VCaP (cell line): ENCODE measurements at regions not wholly inside any gene's neighbourhood (a gene's known extent, or its start where the extent isn't known, plus 50 kb on each side); places are given as distances from the start of the nearest gene placed in this dataset.

Experiments
- H3K27ac ChIP-seq: fragments of 450-650 bp; 2 replicates; pipeline ENCODE4 v1.5.1; 2017
- TF ChIP-seq, protein P1 (sequence below): fragments of 450-650 bp; conservative IDR thresholded peaks from 2 replicates; pipeline ENCODE4 v1.5.1; 2017; ENCODE audit warnings: mild to moderate bottlenecking, moderate library complexity

DNA sequence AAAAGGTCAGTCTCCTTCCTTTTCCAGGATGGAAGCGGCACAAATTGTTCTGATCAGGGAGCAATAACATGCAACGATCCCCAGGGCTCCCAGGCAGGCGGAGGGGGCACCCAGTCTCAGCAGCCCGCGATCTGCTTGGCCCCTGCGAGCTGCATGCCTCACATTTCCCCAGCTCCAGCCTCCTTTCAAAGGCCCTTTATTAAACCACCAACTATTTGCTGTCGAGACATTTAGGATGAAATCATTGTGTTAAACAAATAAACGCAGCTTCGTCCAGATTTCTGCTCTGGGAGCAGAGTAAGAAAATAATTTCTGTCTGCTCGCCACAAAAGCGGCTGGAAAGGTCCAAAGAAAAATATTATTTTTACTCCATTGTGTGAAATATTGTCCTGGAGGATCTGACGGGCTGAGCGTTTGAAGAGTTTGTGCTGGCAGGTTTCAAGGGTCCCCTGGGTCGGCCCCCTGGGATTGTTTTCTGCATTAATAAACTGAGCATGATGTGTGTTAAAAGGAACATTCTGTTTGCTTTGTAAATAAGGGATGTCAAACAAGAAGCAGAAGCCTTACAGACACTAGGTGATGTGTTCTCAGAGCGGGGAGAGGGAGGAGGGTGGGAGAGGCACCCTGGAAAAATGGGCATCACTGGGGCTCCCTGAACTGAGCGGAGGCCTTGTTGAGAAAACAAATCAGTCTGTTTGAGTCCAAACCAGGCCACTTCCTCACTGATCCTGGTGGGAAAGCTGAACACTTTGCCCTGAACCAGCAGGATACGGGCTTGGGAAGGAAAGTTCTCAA is 110.1 kb downstream of the FOXD1 start:
- peak overlapping the region; percentile 95 for H3K27ac ChIP-seq
- TF ChIP-seq, protein P1, sequence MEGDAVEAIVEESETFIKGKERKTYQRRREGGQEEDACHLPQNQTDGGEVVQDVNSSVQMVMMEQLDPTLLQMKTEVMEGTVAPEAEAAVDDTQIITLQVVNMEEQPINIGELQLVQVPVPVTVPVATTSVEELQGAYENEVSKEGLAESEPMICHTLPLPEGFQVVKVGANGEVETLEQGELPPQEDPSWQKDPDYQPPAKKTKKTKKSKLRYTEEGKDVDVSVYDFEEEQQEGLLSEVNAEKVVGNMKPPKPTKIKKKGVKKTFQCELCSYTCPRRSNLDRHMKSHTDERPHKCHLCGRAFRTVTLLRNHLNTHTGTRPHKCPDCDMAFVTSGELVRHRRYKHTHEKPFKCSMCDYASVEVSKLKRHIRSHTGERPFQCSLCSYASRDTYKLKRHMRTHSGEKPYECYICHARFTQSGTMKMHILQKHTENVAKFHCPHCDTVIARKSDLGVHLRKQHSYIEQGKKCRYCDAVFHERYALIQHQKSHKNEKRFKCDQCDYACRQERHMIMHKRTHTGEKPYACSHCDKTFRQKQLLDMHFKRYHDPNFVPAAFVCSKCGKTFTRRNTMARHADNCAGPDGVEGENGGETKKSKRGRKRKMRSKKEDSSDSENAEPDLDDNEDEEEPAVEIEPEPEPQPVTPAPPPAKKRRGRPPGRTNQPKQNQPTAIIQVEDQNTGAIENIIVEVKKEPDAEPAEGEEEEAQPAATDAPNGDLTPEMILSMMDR, result no peak

DNA sequence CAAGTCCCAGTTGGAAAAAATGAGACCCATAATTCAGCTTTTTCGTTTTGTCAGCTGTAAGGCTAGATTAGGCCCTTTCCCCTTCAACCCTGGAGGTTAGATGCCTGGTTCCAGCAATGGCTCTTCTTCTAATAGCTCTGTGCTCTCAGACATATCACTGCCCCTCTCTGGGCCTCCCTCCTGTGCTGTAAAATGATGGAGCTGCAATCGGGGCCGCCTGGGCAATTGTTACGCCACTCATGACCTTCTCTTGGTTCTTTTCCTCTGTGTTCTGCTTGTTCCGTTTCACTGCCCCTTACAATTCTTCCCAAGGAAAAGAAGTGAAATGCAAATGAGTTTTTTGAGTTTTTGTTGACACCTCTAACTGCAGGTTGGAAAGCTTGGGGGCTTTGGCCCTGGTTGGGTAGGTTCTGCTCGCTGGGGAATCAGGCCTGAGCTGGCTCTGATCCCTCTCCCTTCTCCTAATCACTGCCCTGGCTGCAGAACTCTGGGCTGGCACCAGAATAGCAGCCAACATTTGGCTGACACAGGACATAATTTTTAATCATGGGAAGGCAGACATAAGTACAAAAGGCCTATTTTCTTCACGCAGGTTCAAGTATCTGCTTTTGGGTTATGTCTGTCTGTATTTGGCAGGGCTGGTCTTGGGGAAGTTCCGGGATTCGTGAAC is 110.9 kb downstream of the FOXD1 start:
- TF ChIP-seq, protein P1, result no peak
- H3K27ac ChIP-seq, result peak overlapping the region; percentile 95

DNA sequence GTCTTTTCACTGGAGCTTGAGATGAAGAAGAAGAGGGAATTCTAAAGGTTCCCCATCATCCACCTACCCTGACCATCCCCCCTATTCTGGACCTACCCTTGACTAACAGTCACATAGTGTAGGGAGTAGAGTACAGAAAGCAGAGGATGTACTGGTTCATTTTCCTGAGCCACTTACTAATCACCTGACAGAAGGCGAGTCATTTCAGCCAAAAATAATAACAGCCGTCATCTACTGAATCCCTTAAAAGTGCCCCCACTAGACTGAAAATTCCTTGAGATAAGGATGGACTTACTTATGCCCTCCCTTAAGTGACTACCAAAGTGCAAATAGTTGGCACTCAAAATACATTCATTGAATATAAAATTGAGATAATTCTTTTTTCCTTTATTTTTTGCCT is 112.2 kb downstream of the FOXD1 start:
- TF ChIP-seq, protein P1, result no peak

DNA sequence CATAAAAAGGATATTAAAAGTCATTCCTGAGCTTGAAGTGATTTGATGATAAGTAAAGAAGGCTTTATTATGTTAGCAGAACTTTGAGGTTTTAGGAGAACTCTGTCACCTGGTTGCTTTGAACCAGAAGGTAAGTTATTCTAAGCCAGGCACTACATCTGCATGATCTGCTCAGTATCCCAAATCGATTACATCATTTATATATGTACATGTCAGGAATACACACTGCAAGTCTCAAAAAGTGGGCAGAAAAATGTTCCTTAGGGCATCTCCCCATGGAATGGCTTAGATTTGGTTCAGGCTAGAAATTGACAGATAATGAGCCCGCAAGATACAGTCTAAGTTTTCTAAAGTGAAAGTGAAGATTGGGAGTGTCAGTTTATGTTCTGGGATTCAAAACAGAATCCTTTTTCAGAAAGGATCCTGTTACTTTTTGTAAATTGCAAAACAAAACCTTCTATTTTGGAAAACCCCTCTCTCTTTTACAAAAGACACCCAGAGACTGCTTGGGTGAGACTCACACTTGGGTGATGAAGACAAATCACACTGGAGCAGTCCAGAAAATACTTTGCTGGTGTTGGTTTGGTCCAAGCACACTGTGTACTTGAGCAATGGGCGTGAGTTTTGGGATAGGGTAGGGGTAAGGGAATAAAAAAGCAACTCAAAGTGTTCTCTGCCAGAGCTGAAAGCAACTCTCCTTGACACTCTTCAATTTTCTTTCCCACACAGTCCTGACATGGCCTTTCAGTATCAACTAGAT is 114.5 kb downstream of the FOXD1 start:
- H3K27ac ChIP-seq, result no peak overlapping the region
- TF ChIP-seq, protein P1, result no peak

More for the DNA sequence above, 112.2 kb downstream of the FOXD1 start:
- H3K27ac ChIP-seq, result peak overlapping the region; percentile 95

DNA sequence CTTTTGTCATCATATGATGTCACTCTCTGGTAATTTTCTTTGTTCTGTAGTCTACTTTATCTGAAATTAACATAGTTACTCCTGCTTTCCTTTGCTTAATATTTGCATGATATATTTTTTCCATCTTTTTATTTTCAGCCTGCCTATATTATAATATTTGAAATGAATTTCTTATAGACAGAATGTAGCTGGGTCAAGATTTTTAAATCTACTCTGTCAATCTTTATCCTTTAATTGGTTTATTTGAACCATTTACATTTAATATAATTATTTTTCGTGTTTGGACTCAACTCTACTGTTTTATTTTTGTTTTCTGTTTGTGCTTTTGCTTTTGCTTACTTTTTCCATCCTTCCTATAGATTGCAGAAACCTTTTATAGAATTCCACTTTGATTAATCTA is 118.0 kb downstream of the FOXD1 start:
- no peak overlapping the region for H3K27ac ChIP-seq
- TF ChIP-seq, protein P1, result no peak

DNA sequence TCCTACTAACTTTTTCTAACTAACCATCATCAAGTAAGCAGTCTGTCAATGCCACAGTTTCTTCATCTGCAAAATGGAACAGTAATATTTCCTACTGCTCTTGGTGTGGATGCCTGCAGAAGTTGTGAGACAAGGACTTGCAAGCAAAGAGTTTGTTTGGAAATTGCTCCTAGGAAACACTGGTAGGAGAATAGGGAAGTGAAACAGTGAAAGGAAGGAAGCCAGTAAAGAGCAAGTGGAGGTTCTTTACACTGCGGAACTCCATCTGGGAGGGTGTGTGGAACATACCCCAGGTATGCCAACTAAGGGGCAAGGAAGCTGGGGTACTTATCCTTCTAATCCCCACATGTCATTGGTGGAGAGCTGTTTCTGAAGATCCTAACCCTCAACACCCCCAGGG is 119.9 kb downstream of the FOXD1 start:
- TF ChIP-seq, protein P1, result no peak
- H3K27ac ChIP-seq, result no peak overlapping the region

DNA sequence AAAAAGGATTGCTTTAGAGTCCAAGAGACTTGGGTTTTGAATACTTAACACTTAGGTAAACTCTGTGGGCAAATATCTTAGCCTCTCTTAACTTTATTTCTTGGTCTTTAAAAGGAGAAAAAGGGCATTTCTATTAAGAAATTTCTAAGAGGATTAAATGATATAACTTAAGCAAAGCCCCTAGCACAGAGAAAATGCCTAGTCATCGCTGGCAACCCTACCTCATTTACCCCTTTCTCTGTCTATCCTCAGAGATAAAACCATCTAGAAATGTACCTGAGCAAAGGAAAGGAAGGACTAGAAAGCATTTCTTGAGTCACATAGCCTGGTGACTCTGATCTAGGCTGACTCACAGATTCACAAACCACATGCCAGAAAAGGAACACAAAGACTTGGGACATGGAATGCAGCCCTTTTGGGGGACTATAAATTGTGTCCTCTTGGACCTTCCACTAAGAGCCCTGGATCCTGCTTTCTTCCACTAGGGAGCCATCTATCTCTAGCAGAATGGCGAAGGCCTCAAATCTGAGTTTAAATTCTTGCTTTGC is 120.6 kb downstream of the FOXD1 start:
- no peak overlapping the region for H3K27ac ChIP-seq
- TF ChIP-seq, protein P1, result no peak
